HG03060 (cell line): ENCODE measurements at regions not wholly inside any gene's neighbourhood (a gene's known extent, or its start where the extent isn't known, plus 50 kb on each side); places are given as distances from the start of the nearest gene placed in this dataset.

Experiments
- ATAC-seq: cut with Tn5 transposase; IDR thresholded peaks from one replicate; pipeline ENCODE4 v1.9.1; 2021; ENCODE audit warnings: low read depth, moderate number of reproducible peaks; ENCODE audit not compliant: unreplicated experiment

GRCh38 chr2:126748188-126748760 is 92.3 kb downstream of the GYPC start:
- no peak for ATAC-seq

DNA sequence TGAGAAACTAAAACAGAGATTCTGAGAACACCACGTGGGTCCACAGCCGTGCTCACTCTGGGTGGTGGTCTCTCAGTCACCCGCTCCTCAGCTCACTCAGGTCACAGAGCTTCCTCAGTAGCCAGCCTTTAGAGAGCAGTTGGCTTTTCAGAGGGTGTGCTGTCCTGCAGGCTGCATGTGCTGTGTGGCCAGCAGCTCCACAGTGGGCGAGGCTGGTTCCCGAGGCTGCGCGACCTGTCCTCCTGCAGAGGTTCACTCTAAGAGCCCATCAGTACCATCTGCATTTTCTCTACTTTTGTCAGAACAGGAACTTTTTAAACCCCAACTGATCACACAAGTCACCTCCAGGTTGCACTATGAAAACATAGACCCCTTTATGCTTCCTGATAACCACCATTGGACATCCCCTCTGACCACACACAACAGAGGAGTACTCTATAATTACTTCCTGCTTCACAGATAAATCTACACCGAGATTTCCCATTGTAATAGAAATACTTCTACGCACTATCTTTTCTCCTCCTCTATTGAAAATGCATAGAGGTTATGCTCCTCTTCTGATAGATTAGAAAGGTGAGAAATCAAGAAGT is 93.1 kb downstream of the GYPC start:
- ATAC-seq = no peak

- ATAC-seq = no peak
These were observed 93.6 kb downstream of the GYPC start for GRCh38 chr2:126749537-126749936.

DNA sequence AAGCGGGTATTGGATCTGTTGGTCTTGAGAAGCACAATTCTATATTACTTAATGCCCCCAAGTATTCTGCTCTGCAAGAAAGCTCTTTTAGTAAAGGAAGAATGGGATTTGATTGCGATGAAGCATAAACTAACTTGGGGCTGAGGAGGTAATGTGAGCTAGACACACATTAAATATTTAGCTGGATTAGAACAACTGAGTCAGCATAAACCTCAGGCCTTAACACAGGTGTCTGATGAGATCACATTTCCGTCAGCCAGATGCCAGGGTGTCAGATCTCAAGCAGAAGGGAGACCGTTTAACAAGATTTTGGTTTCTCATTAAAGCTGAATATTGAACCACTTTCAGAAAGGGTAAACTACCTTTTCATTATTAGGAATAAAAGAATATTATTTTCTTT is 94.5 kb downstream of the GYPC start:
- ATAC-seq = no peak

DNA sequence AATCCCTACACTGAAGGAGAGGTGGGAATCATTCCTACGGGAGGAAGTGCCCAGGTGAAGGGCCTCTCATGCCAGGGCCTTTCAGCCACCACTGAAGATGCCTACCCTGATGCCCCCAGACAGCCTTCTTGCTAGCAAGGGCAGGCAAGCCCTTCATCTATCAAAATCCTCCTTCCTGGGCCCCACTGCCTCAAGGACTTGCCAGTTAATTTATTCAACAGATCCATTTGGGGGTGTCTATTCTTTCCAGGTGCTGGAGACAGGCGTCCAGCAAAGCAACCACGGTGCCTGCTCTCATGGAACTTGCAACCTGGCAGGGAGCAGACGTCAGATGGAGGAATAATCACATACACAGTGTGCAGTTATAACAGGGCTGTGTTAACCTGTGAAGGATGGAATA is 95.5 kb downstream of the GYPC start:
- no peak for ATAC-seq

GRCh38 chr2:126752876-126753275 is 96.9 kb downstream of the GYPC start:
- no peak for ATAC-seq

DNA sequence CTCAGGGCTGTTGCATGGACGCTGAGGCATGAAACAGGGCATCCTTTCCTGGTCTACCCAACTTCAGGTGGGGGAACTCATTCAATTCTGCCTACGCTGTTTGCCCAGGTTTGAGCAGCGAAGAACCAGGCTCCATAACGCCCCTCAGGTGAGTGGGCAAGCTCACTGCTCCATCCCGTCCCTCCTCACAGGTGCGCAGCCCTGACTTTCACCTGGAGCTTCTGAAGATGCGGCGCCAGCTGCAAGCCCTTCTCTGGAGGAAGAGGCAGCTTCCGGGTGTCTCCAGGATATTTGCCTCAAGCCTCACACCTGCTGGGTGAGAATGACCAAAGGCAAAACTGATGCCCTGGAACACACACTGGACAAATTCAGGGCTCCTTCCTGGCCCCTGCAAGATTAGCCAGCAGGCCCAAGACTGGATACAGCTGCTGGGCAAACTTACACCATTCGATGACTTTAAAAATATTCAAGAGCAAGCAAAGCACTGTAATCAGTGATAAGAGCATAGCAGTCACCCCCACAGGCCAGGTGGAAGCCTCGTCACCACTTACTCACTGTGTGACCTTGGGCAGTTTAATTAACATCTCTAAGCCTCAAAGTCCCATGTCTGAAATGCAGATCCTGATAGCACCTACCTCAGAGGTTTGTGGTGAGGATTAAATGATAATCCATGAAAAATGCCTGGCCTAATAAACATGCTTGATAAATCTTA is 97.7 kb downstream of the GYPC start:
- ATAC-seq = no peak

DNA sequence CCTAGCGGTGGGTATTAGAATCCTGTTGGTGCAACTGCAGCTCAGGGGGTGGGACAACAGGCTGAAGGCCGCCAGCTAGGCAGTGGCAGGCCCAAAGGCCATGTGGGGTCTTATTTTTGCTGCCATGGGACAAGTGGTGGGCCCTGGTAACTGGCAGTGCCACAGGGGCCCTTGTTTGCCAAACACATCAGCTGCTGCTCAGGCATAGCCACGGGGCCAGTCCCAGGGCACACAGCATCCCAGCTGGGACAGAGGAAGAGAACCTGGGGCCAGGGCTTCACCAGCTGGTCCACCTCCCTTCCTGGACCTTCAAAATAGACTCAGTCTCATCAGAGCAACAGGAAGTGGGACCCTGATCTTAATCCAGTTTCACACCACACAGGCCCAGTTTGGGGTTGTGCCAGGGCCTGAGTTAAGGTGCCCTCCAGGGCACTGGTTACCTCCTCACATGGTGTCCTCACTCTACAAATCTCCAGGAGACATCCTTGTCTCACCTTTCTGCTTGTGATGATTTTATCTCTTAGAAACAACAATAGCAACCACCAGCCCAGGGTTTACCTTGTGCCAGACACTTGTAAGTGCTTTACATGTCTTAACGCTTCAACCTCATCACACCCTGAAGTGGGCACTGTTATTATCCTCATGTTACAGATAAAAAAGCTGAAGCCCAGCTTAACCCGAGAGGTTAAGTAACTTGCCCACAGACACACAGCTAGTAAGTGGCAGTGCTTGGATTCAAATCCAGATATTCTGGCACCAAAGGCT is 98.5 kb downstream of the GYPC start:
- no peak for ATAC-seq

DNA sequence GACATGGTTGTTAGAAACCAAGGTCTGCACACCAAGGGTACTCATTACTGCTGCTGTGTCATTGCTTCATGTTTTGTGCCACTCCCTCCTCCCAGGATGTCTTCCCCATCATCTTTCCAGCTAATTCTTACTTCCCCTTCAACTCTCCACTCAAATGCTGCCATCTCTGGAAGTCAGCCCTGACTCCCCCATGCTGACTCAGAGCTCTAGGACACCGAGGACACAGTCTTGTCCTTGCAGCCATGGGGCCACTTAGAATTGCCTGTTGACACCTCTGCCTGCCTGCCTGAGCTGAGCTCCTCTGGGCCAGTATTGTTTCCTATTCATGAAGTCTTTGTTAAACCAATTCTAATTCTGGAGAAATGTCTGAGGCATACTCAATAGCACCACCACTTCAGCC is 100.2 kb downstream of the GYPC start:
- ATAC-seq = no peak

DNA sequence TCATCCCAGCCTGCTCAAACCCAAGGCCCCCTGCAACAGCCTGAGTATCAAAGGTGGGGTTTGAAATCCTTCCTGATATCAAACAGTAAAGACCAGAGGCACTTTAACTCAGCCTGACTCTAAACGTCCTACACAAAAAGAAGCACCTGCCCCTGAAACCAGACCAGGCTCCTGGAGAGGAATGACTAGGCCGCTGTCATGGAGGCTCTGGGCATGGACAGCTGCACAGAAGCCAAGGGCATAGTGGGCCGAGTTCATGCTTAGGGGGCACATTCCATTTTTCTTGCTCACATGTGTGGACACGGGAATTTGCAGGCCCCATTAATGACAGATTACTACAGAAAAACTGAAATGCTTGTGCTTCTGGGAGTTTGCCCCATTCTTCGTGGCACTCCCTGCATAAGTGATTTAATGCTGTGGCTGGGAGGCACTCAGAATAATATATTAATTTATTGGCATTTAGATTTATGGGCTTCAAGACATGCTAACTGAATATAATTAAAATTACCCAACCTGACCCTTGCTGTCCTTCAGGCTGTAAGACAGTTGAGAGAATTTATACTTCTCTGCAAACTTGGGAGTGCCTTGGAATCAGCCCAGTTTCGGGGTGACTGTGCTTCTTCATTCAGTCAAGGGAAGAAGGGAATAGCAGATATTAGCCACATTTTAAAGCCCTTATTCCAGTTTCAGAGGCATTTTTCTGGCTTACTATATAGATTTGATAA is 105.5 kb downstream of the GYPC start:
- no peak for ATAC-seq

- no peak for ATAC-seq
These were observed 106.3 kb downstream of the GYPC start for GRCh38 chr2:126761981-126762878.

DNA sequence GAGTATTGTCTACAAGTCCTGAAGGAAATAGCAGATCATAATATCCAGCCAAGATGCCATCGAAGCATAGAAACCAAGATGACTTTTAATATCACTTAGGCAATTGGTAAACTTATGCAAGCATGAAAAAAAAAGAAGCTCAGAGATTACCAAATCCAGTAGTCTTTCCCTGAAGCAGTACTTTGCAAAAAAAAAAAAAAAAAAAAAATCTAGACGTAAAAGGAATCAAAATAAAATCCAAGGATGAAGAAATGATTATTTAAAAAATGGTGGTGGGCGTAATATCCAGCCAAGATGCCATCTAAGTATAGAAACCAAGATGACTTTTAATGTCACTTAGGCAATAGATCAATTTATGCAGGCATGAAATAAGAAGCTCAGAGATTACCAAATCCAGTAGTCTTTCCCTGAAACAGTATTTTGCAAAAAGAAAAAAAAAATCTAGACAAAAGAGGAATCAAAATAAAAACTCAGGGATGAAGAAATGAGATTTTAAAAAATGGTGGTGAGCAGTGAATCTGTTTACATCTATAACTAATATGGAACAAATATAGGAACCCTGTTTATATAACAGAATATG is 108.8 kb downstream of the GYPC start:
- no peak for ATAC-seq

GRCh38 chr2:126765395-126765794 is 109.4 kb downstream of the GYPC start:
- no peak for ATAC-seq

DNA sequence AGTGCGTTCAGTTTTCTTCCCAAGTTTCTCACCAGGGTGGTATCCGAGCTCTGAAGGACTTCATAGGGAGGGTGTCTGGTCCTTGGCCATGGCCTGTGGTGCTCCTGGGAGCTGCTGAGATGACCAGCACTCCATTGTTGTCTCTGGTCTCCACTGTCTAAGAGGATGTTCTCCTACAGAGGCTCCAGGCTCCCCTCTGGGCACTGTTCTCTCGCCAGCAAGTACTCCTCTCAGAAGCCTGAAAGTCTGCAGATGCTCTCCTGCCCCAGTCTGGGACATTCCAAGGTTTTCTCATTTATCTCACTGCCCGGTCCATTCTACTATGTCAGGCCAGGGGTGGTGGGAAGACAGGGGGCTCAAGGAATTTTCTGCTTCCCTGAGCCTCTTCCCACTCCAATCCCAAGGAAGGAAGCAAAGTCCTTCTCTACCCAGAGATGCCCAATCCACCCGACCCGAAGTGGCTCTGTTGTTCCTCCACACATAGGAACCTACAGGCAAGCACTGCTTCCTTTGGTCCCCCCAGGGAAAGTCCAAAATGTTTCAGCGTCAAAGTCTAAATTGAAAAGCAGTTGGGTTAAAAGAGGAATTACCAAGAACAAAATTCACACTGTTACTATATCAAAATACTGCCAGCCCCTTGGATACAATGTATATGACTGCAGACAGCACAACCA is 110.5 kb downstream of the GYPC start:
- no peak for ATAC-seq

- ATAC-seq = no peak
These were observed 111.0 kb downstream of the GYPC start for GRCh38 chr2:126766969-126767296.

DNA sequence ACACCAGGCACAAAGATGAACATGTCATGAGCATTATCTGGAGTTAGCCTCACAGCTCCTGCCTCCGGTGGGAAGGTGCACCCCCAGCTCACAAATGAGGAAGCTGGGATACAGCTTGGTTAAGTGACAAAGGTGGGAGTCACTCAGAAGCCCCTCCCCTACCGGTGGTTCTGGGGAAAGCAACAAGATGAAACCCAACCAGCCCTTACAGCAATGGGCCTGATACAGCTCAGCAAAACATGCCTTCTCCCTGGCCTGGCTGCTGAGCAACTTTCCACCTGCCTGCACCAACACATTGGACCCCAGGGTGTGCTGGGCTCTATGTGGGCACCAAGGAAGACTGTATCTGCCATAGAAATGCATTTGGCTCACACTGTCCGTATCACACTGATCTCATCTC is 113.2 kb downstream of the GYPC start:
- no peak for ATAC-seq

DNA sequence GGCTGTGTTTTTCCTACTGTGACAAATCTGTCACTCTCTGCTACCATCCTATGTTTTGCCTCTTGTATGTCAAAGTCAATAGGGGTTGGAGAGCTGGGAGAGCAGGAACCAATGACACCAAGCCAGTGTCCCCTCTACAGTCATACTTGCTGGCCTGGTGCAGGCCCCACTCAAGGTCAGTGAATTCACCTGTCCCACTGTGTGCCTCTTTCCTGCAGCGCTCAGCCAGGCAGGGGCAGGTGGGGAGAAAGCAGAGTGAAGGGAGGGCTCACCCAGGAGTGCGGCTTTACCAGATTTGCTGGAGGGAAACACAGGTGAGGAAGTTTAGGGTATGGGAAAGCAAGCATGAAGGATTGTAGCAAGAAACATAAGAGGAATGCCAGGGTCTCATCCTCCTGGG is 114.5 kb downstream of the GYPC start:
- ATAC-seq = no peak

GRCh38 chr2:126771094-126771493 is 115.1 kb downstream of the GYPC start:
- ATAC-seq = no peak
